Neural cell (in vitro differentiated cells): ENCODE measurements at regions not wholly inside any gene's neighbourhood (a gene's known extent, or its start where the extent isn't known, plus 50 kb on each side); places are given as distances from the start of the nearest gene placed in this dataset.

Experiments used
- H2AFZ ChIP-seq: fragments of 200-600, 300-800 bp; sonication (generic), shearing (Covaris generic); 2 replicates; pipeline ENCODE4 v1.6.0; 2014; ENCODE audit warnings: low read depth, mild to moderate bottlenecking, antibody characterized with exemption, low read length, moderate library complexity
- H3F3A ChIP-seq: fragments of 200-600 bp; shearing (Covaris generic); 2 replicates; pipeline ENCODE4 v1.6.1; 2016; ENCODE audit warnings: mild to moderate bottlenecking, moderate library complexity, mixed read lengths, antibody characterized with exemption, low read length; ENCODE audit not compliant: insufficient read depth, poor library complexity, severe bottlenecking
- H3K27ac ChIP-seq: fragments of 200-600, 300-800 bp; sonication (generic), shearing (Covaris generic); 2 replicates; pipeline ENCODE4 v1.5.1; 2014; ENCODE audit warnings: mild to moderate bottlenecking, low read length, moderate library complexity
- H3K27me3 ChIP-seq: fragments of 300-800, 200-600 bp; sonication (generic), shearing (Covaris generic); 2 replicates; pipeline ENCODE4 v1.6.0; 2014; ENCODE audit warnings: mild to moderate bottlenecking, low read depth, low read length, moderate library complexity; ENCODE audit not compliant: insufficient read depth
- H3K36me3 ChIP-seq: fragments of 300-800, 200-600 bp; sonication (generic), shearing (Covaris generic); 2 replicates; pipeline ENCODE4 v1.5.1; 2014; ENCODE audit warnings: mild to moderate bottlenecking, antibody characterized with exemption, low read length, moderate library complexity; ENCODE audit not compliant: insufficient read depth
- H3K4me2 ChIP-seq: fragments of 300-800, 200-600 bp; sonication (generic), shearing (Covaris generic); 2 replicates; pipeline ENCODE4 v1.6.0; 2014; ENCODE audit warnings: mild to moderate bottlenecking, low read length
- H3K4me3 ChIP-seq: fragments of 300-800, 200-600 bp; sonication (generic), shearing (Covaris generic); 2 replicates; pipeline ENCODE4 v1.5.1; 2014; ENCODE audit warnings: mild to moderate bottlenecking, low read length, moderate library complexity
- H3K79me2 ChIP-seq: fragments of 200-600 bp; shearing (Covaris generic); replicated peaks from 2 replicates; pipeline ENCODE4 v1.6.0; 2014; ENCODE audit warnings: mild to moderate bottlenecking, low read length, moderate library complexity; ENCODE audit not compliant: insufficient read depth
- H3K9ac ChIP-seq: fragments of 300-800, 200-600 bp; sonication (generic), shearing (Covaris generic); 2 replicates; pipeline ENCODE4 v1.6.1; 2016; ENCODE audit warnings: mild to moderate bottlenecking, low read length, mixed read lengths
- H3K9me2 ChIP-seq: fragments of 200-600 bp; shearing (Covaris generic); 2 replicates; pipeline ENCODE4 v1.6.1; 2016; ENCODE audit warnings: mild to moderate bottlenecking, low read length, mixed read lengths; ENCODE audit not compliant: insufficient read depth
- H3K9me3 ChIP-seq: fragments of 200-600, 300-800 bp; sonication (generic), shearing (Covaris generic); 2 replicates; pipeline ENCODE4 v1.6.1; 2016; ENCODE audit warnings: mild to moderate bottlenecking, mixed run types, low read length, moderate library complexity, mixed read lengths
- H4K20me1 ChIP-seq: fragments of 200-600 bp; shearing (Covaris generic); 2 replicates; pipeline ENCODE4 v1.6.1; 2016; ENCODE audit warnings: mild to moderate bottlenecking, mixed run types; ENCODE audit not compliant: insufficient read depth
- EP300 ChIP-seq: fragments of 450-650 bp; conservative IDR thresholded peaks from 2 replicates; pipeline ENCODE4 v1.6.1; 2014; ENCODE audit warnings: antibody characterized with exemption, mild to moderate bottlenecking, moderate library complexity; ENCODE audit not compliant: poor library complexity, severe bottlenecking
- EZH2 ChIP-seq: fragments of 200-600, 300-800 bp; shearing (Covaris generic), sonication (generic); IDR thresholded peaks from 2 replicates; pipeline ENCODE4 v1.6.1; 2014; ENCODE audit warnings: antibody characterized with exemption, low read length, borderline replicate concordance, mild to moderate bottlenecking; ENCODE audit not compliant: insufficient read depth, poor library complexity, severe bottlenecking
- MXI1 ChIP-seq: fragments of 450-650 bp; conservative IDR thresholded peaks from 2 replicates; pipeline ENCODE4 v1.6.1; 2014; ENCODE audit warnings: antibody characterized with exemption, mild to moderate bottlenecking; ENCODE audit not compliant: poor library complexity, severe bottlenecking
- POLR2AphosphoS5 ChIP-seq: IDR thresholded peaks from 2 replicates; pipeline ENCODE4 v1.6.1; 2012
- RAD21 ChIP-seq: fragments of 450-650 bp; conservative IDR thresholded peaks from 2 replicates; pipeline ENCODE4 v1.6.1; 2014; ENCODE audit warnings: antibody characterized with exemption, mild to moderate bottlenecking, moderate library complexity
- SMC3 ChIP-seq: fragments of 450-650 bp; conservative IDR thresholded peaks from 2 replicates; pipeline ENCODE4 v1.6.1; 2014; ENCODE audit warnings: antibody characterized with exemption, mild to moderate bottlenecking, moderate library complexity; ENCODE audit not compliant: poor library complexity
- TAF1 ChIP-seq: IDR thresholded peaks from 2 replicates; pipeline ENCODE4 v1.6.1; 2012; ENCODE audit warnings: low read depth
- TF ChIP-seq, protein P1 (sequence below): fragments of 450-650 bp; IDR thresholded peaks from 2 replicates; pipeline ENCODE4 v1.5.1; 2014; ENCODE audit warnings: antibody characterized with exemption, mild to moderate bottlenecking, moderate library complexity; ENCODE audit not compliant: poor library complexity, severe bottlenecking
- TF ChIP-seq, protein P2 (sequence below): IDR thresholded peaks from 2 replicates; pipeline ENCODE4 v1.6.1; 2012; ENCODE audit warnings: borderline replicate concordance

DNA sequence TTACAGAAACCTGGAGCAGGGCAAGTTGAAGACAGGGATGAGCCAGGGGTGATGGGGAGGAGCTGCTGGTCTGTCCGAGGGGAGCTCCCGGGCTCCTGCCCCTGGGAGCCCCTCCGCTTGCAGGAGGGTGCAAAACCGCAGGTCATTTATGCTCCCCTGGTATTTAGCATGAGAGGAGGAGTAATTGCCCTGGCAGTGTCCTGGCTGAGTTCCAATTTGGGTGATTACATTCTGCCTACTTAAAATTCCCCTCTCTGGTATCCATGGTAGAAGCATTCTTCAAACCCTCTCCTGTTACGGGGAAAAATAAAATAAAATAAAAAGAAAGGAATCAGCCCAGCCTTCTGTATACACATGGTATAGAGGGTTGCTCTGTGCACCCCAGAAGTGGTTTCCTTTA, 61.7 kb upstream of the VRK1 start:
- Histone ChIP-seq H3K27ac (no peak overlapping the region), H3K9ac (no peak overlapping the region), H3K79me2 (no peaks in the 10 kb centered on the region), H3K36me3 (no peaks in the 10 kb centered on the region), H3K9me3 (no peaks in the 10 kb centered on the region), H3K9me2 (no peaks in the 10 kb centered on the region), H2AFZ (no peak overlapping the region), H4K20me1 (no peaks in the 10 kb centered on the region), H3K27me3 (no peaks in the 10 kb centered on the region), H3F3A (no peaks in the 10 kb centered on the region), H3K4me2 (no peak overlapping the region), H3K4me3 (no peak overlapping the region)
- TF ChIP-seq SMC3: no peak

DNA sequence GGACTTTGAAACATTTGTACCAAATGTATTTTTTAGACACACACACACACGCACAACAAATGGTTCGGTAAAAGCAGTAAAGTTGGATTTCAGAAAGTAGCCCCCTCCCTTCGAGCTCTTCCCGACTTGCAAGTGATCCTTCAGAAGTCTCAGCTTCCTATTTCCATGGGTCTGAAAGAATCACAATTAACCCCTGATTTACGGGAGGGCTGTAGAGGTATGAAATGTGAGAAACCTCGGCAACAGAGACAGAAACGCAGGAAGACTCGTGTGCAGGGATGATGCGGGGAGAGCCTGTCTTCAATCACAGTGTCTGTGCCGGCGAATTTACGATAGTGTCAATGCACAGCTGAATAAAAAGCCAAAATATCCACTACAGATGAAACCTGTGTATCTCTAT, 60.7 kb upstream of the VRK1 start:
- Histone ChIP-seq H3K36me3 (no peaks in the 10 kb centered on the region), H3K9me3 (no peaks in the 10 kb centered on the region), H4K20me1 (no peaks in the 10 kb centered on the region), H3K27me3 (no peaks in the 10 kb centered on the region), H3K4me2 (no peak overlapping the region), H3K9ac (no peak overlapping the region), H3K9me2 (no peaks in the 10 kb centered on the region), H3K27ac (no peak overlapping the region), H3K79me2 (no peaks in the 10 kb centered on the region), H3F3A (no peaks in the 10 kb centered on the region), H3K4me3 (no peak overlapping the region), H2AFZ (no peak overlapping the region)
- TF ChIP-seq POLR2AphosphoS5: no peak
- TF ChIP-seq, protein P1, sequence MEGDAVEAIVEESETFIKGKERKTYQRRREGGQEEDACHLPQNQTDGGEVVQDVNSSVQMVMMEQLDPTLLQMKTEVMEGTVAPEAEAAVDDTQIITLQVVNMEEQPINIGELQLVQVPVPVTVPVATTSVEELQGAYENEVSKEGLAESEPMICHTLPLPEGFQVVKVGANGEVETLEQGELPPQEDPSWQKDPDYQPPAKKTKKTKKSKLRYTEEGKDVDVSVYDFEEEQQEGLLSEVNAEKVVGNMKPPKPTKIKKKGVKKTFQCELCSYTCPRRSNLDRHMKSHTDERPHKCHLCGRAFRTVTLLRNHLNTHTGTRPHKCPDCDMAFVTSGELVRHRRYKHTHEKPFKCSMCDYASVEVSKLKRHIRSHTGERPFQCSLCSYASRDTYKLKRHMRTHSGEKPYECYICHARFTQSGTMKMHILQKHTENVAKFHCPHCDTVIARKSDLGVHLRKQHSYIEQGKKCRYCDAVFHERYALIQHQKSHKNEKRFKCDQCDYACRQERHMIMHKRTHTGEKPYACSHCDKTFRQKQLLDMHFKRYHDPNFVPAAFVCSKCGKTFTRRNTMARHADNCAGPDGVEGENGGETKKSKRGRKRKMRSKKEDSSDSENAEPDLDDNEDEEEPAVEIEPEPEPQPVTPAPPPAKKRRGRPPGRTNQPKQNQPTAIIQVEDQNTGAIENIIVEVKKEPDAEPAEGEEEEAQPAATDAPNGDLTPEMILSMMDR: no peak
- no peak for TF ChIP-seq MXI1
- no peak for TF ChIP-seq RAD21
- TF ChIP-seq, protein P2, sequence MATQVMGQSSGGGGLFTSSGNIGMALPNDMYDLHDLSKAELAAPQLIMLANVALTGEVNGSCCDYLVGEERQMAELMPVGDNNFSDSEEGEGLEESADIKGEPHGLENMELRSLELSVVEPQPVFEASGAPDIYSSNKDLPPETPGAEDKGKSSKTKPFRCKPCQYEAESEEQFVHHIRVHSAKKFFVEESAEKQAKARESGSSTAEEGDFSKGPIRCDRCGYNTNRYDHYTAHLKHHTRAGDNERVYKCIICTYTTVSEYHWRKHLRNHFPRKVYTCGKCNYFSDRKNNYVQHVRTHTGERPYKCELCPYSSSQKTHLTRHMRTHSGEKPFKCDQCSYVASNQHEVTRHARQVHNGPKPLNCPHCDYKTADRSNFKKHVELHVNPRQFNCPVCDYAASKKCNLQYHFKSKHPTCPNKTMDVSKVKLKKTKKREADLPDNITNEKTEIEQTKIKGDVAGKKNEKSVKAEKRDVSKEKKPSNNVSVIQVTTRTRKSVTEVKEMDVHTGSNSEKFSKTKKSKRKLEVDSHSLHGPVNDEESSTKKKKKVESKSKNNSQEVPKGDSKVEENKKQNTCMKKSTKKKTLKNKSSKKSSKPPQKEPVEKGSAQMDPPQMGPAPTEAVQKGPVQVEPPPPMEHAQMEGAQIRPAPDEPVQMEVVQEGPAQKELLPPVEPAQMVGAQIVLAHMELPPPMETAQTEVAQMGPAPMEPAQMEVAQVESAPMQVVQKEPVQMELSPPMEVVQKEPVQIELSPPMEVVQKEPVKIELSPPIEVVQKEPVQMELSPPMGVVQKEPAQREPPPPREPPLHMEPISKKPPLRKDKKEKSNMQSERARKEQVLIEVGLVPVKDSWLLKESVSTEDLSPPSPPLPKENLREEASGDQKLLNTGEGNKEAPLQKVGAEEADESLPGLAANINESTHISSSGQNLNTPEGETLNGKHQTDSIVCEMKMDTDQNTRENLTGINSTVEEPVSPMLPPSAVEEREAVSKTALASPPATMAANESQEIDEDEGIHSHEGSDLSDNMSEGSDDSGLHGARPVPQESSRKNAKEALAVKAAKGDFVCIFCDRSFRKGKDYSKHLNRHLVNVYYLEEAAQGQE: no peak
- no peak for TF ChIP-seq EP300
- TF ChIP-seq SMC3: no peak
- TF ChIP-seq TAF1: no peak
- TF ChIP-seq EZH2: no peak

DNA sequence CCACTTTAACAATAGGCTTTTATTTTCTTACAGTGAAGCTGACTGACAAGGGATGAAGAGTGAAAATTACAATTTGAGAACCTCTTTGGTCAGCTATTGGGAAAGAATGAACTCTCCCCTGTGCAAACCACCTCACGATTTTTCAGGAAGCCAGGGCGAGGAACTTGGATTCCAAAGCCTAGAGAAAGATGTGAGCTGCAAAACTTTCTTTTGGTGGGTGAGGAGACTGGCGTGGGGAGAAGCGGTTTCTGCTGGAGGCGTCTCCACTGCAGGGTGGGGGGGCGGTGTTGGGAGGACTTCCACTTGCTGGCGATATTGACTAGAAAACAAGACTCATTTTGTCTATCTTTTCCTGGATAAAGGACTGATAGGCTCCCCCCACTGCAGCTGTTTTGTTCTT, 59.3 kb upstream of the VRK1 start:
- Histone ChIP-seq H3F3A (no peaks in the 10 kb centered on the region), H2AFZ (no peak overlapping the region), H3K4me2 (no peak overlapping the region), H3K9me3 (no peaks in the 10 kb centered on the region), H3K79me2 (no peaks in the 10 kb centered on the region), H3K27ac (no peak overlapping the region), H3K27me3 (no peaks in the 10 kb centered on the region), H3K9me2 (no peaks in the 10 kb centered on the region), H4K20me1 (no peaks in the 10 kb centered on the region), H3K36me3 (no peaks in the 10 kb centered on the region), H3K4me3 (no peak overlapping the region), H3K9ac (no peak overlapping the region)
- TF ChIP-seq TAF1 (no peak), POLR2AphosphoS5 (no peak), SMC3 (no peak), MXI1 (no peak), EZH2 (no peak)
